Activated CD4-positive, alpha-beta T cell treated with anti-CD3 and anti-CD28 coated beads, Interleukin-2, Interleukin-6, amounts not matched to agents 100 ng/mL and 50 ng/mL, durations not matched to agents 16 hours and 8 hours (primary cell): ENCODE measurements at regions not wholly inside any gene's neighbourhood (a gene's known extent, or its start where the extent isn't known, plus 50 kb on each side); places are given as distances from the start of the nearest gene placed in this dataset.

Experiments used
- DNase-seq: peaks from one replicate; pipeline ENCODE4 v3.0.0-alpha.2; 2020

GRCh38 chr5:109467058-109467457 lies 57.3 kb upstream of the PJA2 start:
- DNase-seq, result no peak
